Gastrocnemius medialis (tissue), 4 donors: ENCODE measurements at regions not wholly inside any gene's neighbourhood (a gene's known extent, or its start where the extent isn't known, plus 50 kb on each side); places are given as distances from the start of the nearest gene placed in this dataset.

Experiments
- POLR2A ChIP-seq, 2 donors: fragments of 450-650 bp; IDR thresholded peaks; one replicate each; pipeline ENCODE4 v1.6.1; 2017; ENCODE audit warnings: antibody characterized with exemption in 2 of 2, mild to moderate bottlenecking in 2 of 2, moderate library complexity in 2 of 2
- TF ChIP-seq, protein P1 (sequence below), 5 experiments: fragments of 450-650 bp in 3 of 5; fragments of 200-600 bp in 2 of 5; sonication (generic) in 2 of 5; IDR thresholded peaks in 4 of 5; conservative IDR thresholded peaks in 1 of 5; 1 replicate in 4 of 5; 2 replicates in 1 of 5; pipeline ENCODE4 v1.5.1; 2016 to 2019; ENCODE audit warnings: antibody characterized with exemption in 5 of 5, mild to moderate bottlenecking in 3 of 5, moderate library complexity in 3 of 5

DNA sequence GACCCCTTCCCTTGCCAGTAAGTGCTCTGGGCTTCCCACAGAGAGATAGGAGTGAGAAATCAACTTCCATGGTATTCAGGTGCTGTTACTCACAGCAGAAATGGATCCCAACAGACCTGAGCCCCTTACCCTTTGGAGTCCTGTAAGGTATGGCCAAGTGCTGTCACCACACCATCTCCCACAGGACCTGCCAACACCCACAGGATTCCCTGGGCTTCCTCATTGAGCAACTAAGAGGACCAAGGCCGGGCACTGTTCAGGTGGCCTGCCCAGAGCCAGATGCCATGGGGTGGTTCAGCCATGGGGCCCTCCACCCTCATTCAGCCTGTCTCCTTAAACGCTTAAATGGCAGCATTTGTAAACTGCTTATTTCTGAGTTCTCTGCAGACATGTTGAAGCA is 166.2 kb downstream of the TRIM43 start:
- TF ChIP-seq POLR2A (IDR thresholded peaks at IDR 0.05) = no peak
- TF ChIP-seq, protein P1, sequence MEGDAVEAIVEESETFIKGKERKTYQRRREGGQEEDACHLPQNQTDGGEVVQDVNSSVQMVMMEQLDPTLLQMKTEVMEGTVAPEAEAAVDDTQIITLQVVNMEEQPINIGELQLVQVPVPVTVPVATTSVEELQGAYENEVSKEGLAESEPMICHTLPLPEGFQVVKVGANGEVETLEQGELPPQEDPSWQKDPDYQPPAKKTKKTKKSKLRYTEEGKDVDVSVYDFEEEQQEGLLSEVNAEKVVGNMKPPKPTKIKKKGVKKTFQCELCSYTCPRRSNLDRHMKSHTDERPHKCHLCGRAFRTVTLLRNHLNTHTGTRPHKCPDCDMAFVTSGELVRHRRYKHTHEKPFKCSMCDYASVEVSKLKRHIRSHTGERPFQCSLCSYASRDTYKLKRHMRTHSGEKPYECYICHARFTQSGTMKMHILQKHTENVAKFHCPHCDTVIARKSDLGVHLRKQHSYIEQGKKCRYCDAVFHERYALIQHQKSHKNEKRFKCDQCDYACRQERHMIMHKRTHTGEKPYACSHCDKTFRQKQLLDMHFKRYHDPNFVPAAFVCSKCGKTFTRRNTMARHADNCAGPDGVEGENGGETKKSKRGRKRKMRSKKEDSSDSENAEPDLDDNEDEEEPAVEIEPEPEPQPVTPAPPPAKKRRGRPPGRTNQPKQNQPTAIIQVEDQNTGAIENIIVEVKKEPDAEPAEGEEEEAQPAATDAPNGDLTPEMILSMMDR (IDR thresholded peaks at IDR 0.05 in 4 of 5, conservative IDR thresholded peaks at IDR 0.05 in 1 of 5) = no peak
